Germinal center (tissue), 1 donor: ENCODE measurements at regions not wholly inside any gene's neighbourhood (a gene's known extent, or its start where the extent isn't known, plus 50 kb on each side); places are given as distances from the start of the nearest gene placed in this dataset.

Source experiments
- DNase-seq: peaks from one replicate; pipeline ENCODE4 v3.0.0; 2012; ENCODE audit warnings: mixed read lengths, low spot score

GRCh38 chr2:2848621-2849333 is 517.7 kb upstream of the MYT1L start:
- no peak for DNase-seq

GRCh38 chr2:2848198-2848597 is 517.1 kb upstream of the MYT1L start:
- DNase-seq, result no peak

DNA sequence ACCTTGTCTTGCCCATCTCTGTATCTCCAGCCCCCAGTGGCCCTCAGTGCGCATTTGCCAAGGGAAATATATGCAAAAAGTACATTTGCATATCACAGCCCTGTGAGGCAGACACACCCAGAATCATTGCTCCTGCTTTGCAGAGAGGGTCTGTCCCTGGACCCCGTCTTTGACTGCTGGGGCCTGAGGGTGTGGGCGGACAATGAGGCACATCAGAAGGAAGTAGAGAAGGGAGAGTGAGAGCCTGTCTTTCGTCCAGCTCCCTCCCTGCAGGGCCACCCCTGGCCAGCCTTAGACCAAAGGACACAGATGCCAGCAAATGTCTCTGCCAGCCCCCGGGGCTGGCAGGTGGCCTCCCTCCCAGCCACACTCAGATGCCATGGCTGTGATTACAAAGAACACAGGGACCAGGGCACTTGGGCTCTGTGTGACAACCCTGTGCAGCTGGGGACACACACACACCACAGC is 516.2 kb upstream of the MYT1L start:
- no peak for DNase-seq

DNA sequence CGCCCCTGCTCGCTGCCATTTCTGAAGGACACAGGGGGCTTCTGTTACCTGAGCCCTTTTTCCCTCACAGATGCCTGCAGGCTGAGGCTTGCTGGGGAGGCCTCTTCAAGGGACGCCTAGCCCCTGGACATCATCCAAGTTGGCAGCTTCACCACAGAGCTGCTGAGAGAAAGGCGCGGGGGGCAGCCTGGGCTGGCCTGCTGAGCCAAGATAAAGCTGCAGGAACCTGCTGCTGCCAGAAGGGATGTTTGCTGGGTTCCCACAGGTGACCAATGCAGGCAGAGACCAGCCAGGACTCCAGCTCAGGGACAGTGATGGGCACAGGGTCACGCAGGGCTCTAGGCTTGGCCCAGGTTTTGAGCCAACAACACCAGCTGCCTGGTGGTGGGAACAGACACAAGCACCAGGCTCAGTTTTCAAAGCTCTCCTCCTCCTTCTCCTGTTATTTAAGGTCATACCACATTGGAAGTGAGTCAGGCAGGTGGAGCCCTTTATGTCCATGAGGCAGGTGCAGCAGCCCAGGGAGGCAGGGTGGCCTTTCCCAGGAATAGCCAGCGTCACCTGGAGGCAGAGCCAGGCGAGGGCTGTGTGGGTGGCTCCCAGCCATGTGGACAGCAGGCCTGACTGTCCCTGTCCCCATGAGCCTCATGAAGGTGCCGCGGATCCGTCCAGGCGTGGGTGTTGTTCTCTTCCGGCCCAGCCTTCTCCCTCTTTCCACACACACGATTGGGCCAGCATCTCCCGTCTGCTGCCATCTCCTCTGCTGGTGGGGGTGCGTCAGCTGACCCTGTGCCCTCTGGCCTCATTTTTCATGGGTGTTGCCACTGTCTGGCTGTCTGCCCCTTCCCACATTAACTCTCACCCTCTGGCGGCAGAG is 515.5 kb upstream of the MYT1L start:
- no peak for DNase-seq

DNA sequence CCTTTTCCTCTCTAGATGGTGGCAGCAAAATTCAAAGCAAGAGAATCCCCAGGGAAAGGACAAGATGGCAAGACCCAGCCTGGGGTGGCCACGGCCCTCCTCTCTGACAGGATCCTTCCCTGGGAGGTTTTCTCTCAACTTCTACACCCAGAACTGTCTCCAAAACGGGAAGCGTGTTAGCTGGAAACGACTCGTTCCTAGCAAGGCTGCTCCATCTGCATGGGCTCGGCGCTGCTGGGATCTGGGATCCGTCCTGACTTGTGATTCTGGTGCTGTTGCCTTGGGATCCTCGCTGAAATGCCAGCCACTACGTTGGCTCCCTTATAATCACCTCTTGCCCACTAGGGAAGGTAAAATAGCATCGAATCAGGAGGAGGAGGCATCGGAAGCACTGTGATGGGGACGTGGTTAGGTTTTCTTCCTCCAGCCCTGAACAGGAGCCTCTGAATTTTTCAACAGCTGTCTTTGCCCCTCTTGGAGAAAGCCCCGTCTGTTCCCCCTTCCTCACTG is 514.8 kb upstream of the MYT1L start:
- DNase-seq, result no peak

- DNase-seq, result no peak
These were observed 514.2 kb upstream of the MYT1L start for GRCh38 chr2:2845267-2845666.

- DNase-seq, result no peak
These were observed 513.0 kb upstream of the MYT1L start for GRCh38 chr2:2843969-2844548.

DNA sequence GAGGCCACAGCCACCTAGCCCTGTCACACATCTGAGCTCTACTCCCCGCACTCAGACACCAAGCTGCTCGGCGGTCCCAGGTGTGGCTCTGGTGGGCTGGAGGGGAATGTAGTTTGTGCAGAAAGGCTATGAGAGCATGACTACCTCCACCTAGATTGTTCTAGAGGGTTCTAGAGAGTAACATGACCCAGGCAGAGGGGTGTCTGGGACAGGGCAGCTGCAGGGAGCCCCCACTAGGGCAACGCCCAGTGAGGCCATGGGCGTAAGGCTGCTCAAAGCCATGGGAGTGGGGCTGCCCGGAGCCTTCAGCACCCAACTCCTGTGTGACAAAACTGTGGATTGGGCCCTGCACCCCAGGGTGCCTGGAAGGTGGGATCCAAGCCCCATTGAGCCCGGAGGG is 511.4 kb upstream of the MYT1L start:
- no peak for DNase-seq

DNA sequence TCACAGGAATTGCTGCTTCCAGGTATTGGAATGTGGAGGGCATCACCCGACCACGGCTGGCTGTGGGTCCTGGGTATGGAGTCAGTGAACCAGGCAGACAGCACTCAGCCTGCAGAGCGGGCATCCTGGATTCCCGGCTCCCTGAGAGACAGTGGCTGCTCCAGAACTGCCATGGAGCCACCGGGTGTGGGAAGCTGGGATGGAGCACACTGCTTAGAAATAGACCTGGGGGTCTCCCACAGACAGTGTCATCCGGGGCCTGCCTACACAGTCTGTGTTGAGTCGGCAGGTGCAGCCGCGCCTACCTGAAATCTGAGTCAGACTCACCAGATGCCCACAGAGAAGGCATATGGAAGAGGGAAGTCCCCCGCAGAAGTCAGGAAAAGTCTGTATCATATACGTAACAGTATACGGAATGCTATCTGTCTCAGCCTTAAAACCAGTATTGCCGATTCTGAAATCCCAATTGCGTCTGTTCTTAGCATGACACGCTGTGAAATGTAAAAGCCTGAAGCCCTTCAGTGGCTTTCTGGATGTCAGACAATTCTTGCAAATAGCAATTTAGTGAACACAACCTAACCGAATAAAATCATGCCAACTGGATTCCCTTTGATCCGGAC is 509.7 kb upstream of the MYT1L start:
- no peak for DNase-seq

- no peak for DNase-seq
These were observed 508.9 kb upstream of the MYT1L start for GRCh38 chr2:2839782-2840531.

DNA sequence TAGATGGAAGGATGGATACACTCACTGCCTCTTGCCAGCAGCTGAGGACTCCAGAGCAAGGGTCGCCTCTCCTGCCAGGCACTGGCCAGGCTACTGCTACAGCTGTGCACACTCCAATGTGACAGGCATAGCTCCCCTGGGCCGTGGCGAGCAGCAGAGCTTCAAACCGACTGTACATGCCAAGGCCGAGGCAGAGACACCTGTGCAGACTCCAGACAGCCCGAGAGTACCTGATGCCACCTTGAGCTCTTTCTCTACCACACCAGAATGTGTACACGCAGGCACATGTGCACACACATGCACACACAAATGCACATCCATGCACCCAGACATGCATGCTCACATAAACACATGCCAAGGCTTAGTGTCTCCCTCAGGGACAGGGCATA is 508.3 kb upstream of the MYT1L start:
- DNase-seq, result no peak

DNA sequence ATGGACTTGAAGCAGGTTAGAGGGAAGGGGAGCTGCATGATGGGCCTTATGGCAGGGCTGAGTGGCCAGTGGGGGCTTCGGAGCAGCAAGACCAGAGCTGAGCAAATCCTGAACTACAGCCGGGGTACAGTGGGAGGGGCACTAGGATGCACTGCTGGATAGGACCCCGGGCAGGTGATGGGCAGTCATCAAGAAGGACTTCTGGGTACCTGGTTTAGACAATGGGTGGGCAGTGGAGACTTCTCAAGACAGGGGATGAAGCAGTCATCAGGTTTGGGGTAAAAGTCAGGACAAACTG is 507.4 kb upstream of the MYT1L start:
- DNase-seq, result no peak

DNA sequence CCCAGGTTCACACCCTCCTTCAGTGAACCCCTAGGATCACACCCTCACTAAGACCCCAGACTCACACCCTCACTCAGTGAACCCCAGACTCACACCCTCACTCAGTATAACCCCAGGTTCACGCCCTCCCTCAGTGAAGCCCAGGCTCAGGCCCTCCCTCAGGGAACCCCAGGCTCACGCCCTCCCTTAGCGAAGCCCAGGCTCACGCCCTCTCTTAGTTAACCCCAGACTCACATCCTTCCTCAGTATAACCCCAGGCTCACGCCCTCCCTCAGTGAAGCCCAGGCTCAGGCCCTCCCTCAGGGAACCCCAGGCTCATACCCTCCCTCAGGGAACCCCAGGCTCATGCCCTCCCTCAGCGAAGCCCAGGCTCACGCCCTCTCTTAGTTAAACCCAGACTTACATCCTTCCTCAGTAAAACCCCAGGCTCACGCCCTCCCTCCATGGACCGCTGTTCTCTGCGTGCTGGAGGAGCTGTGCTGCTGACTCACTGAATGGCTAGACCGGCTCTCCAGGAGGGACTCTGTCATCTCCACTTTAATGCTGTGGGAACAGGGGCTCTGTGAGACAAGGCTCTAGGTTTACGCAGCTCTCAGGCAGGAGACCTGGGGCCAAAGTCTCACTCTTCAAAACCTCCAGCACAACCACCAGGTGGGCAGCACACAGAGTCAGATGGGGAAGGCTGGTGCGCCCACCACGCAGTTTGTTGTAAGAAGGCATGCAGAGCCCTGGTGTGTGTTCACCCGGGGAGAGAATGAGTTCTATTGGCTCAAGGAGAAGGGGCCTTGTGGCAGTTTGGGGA is 506.9 kb upstream of the MYT1L start:
- no peak for DNase-seq

DNA sequence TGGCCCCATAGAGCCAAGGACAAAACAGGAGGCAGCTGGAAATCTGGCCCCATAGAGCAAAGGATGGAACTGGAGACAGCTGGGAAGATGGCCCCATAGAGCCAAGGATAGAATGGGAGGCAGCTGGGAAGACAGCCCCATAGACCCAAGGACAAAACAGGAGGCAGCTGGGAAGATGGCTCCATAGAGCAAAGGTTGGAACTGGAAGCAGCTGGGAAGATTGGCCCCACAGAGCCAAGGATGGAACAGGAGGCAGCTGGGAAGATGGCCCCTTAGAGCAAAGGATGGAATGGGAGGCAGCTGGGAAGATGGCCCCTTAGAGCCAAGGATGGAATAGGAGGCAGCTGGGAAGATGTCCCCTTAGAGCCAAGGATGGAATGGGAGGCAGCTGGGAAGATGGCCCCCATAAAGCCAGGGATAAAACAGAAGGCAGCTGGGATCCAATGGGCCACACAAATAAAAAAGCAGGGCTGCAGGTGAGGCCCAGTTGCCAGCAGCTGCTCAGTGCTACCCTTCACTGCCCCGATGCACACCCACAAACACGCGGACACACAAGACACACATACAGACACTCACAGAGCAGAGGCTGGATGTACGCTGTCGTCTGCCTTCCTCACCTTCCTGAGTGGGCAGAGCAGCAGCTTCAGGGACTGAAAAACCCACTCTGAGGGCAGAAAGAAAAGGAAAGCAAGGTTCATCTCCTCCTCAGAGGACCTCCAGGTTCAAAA is 505.4 kb upstream of the MYT1L start:
- DNase-seq, result no peak

DNA sequence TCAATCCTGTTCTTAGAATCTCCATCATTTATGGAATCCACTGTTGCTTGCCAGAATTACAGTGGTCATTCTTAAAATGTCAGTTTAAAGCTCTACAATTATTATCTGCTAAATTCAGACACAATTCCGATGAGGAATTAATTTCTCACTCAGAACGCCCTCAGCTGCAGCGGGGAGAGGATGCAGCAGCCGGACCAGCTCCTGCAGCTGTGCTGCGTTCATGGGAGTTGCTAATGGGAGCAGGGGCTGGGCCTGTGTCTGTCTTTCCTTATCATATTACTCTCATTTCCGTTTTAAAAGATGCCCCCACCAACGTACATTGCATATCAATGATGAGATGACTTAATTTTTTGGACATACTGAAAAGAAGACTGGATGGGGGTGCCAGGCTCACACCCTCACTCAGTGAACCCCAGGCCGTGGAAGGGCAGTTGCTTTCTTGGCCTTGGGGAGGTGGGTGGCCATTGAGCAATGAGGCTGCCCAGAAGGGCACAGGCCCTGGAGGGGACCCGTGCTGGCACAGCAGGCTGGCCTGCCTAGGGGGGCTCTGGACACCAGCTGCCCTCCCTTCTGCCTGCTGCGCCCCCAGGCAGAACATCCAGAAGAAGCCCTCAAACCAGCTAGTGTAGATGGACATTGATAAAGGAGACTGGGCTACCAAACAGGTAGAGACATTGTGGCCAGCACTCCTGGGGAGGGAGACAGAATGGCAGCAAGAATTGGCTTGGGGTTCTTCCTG is 503.6 kb upstream of the MYT1L start:
- no peak for DNase-seq

GRCh38 chr2:2834105-2834504 is 503.0 kb upstream of the MYT1L start:
- no peak for DNase-seq

DNA sequence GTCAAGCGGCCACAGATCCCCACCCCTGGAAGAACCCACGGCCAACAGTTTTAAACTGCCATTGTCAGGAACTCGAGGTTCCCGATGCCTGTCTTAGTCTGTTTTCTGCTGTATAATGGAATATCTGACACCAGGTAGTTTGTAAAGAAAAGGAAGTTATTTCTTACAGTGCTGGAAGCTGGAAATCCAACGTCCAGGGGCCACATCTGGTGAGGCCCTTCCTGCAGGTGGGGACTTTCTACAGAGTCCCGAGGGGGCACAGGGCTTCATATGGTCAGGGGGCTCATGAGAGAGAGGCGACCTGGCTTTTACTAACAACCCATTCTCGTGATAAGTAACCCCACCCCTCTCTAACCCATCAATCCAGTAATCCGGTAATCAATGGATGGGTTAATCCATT is 501.6 kb upstream of the MYT1L start:
- no peak for DNase-seq

DNA sequence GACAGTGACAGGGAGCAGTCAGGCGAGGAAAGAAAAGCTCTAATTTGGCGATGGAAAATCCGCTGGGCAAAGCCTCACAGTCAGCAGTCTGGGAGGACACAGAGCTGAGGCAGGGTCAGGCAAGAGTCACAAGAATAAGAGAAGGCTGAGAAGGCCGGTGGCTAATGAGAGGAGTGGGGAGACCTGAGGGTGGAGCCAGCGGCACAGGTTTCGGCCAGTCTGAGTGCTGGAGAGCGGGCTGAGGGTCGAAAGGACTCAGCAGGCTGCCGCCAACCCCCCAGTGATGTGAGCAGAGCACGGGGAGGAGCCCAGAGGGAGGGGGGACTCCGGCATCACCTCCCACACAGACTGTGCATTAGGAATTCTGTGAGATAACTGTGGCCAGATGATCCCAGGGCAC is 500.6 kb upstream of the MYT1L start:
- no peak for DNase-seq

GRCh38 chr2:2830576-2830975 is 499.5 kb upstream of the MYT1L start:
- DNase-seq, result no peak
